ENCODE measurements at regions not wholly inside any gene's neighbourhood (a gene's known extent, or its start where the extent isn't known, plus 50 kb on each side); places are given as distances from the start of the nearest gene placed in this dataset.
"Not testable (repeated sequence)": the region's sequence is repeated elsewhere in the genome, so short reads cannot be mapped to it uniquely, and the experiment has no call there.

GRCh38 chr5:11392-11791, 80.6 kb upstream of the PLEKHG4B start:
- not testable (repeated sequence) for H3K27ac ChIP-seq; H3K4me3 ChIP-seq (ENCODE audit: low read depth in 1 of 2, low read length in 1 of 2)

GRCh38 chr5:11898-12297, 80.1 kb upstream of the PLEKHG4B start:
- H3K9me3 ChIP-seq: no peaks in the 10 kb centered on the region
- H3K27ac ChIP-seq: no peak overlapping the region
- H3K27me3 ChIP-seq: peaks cover 7% of the 10 kb centered on the region
- no peaks in the 10 kb centered on the region for H3K4me1 ChIP-seq (ENCODE audit: control insufficient read depth in 1 of 2, insufficient read depth in 1 of 2, low read depth in 1 of 2, low read length in 1 of 2)
- no peak for TF ChIP-seq CTCF (IDR thresholded peaks at IDR 0.05)
- no peak overlapping the region for H3K4me3 ChIP-seq (ENCODE audit: low read depth in 1 of 2, low read length in 1 of 2)
- H3K36me3 ChIP-seq: no peaks in the 10 kb centered on the region

More at GRCh38 chr5:11392-11791, 80.6 kb upstream of the PLEKHG4B start:
- not testable (repeated sequence) for H3K4me1 ChIP-seq (ENCODE audit: control insufficient read depth in 1 of 2, insufficient read depth in 1 of 2, low read depth in 1 of 2, low read length in 1 of 2); H3K9me3 ChIP-seq; H3K36me3 ChIP-seq; H3K27me3 ChIP-seq

GRCh38 chr5:13234-13633, 78.7 kb upstream of the PLEKHG4B start:
- H3K27me3 ChIP-seq: peaks cover 7% of the 10 kb centered on the region
- no peaks in the 10 kb centered on the region for H3K9me3 ChIP-seq
- no peaks in the 10 kb centered on the region for H3K36me3 ChIP-seq
- no peak overlapping the region for H3K4me3 ChIP-seq (ENCODE audit: low read depth in 1 of 2, low read length in 1 of 2)
- H3K27ac ChIP-seq: no peak overlapping the region
- TF ChIP-seq CTCF (IDR thresholded peaks at IDR 0.05): no peak
- no peaks in the 10 kb centered on the region for H3K4me1 ChIP-seq (ENCODE audit: control insufficient read depth in 1 of 2, insufficient read depth in 1 of 2, low read depth in 1 of 2, low read length in 1 of 2)

GRCh38 chr5:14676-15075, 77.3 kb upstream of the PLEKHG4B start:
- H3K27me3 ChIP-seq: peaks cover 11% of the 10 kb centered on the region
- H3K4me3 ChIP-seq (ENCODE audit: low read depth in 1 of 2, low read length in 1 of 2); H3K4me1 ChIP-seq (ENCODE audit: control insufficient read depth in 1 of 2, insufficient read depth in 1 of 2, low read depth in 1 of 2, low read length in 1 of 2); H3K27ac ChIP-seq; H3K36me3 ChIP-seq; H3K9me3 ChIP-seq: not testable (repeated sequence)

GRCh38 chr5:20276-20675, 71.7 kb upstream of the PLEKHG4B start:
- H3K9me3 ChIP-seq; H3K4me1 ChIP-seq (ENCODE audit: control insufficient read depth in 1 of 2, insufficient read depth in 1 of 2, low read depth in 1 of 2, low read length in 1 of 2); H3K36me3 ChIP-seq; H3K4me3 ChIP-seq (ENCODE audit: low read depth in 1 of 2, low read length in 1 of 2); H3K27ac ChIP-seq: not testable (repeated sequence)
- peaks cover 37% of the 10 kb centered on the region for H3K27me3 ChIP-seq

GRCh38 chr5:21654-22233, 70.2 kb upstream of the PLEKHG4B start:
- Histone ChIP-seq H3K4me3 (ENCODE audit: low read depth in 1 of 2, low read length in 1 of 2) (no peak overlapping the region), H3K4me1 (ENCODE audit: control insufficient read depth in 1 of 2, insufficient read depth in 1 of 2, low read depth in 1 of 2, low read length in 1 of 2) (no peaks in the 10 kb centered on the region), H3K36me3 (no peaks in the 10 kb centered on the region), H3K27me3 (peaks cover 30% of the 10 kb centered on the region), H3K27ac (no peak overlapping the region), H3K9me3 (no peaks in the 10 kb centered on the region)
- TF ChIP-seq CTCF (IDR thresholded peaks at IDR 0.05): no peak

GRCh38 chr5:23907-24306, 68.1 kb upstream of the PLEKHG4B start:
- not testable (repeated sequence) for H3K36me3 ChIP-seq; H3K4me1 ChIP-seq (ENCODE audit: control insufficient read depth in 1 of 2, insufficient read depth in 1 of 2, low read depth in 1 of 2, low read length in 1 of 2); H3K27ac ChIP-seq; H3K4me3 ChIP-seq (ENCODE audit: low read depth in 1 of 2, low read length in 1 of 2); H3K9me3 ChIP-seq
- peaks cover 26% of the 10 kb centered on the region for H3K27me3 ChIP-seq

- not testable (repeated sequence) for H3K9me3 ChIP-seq; H3K4me1 ChIP-seq (ENCODE audit: control insufficient read depth in 1 of 2, insufficient read depth in 1 of 2, low read depth in 1 of 2, low read length in 1 of 2); H3K4me3 ChIP-seq (ENCODE audit: low read depth in 1 of 2, low read length in 1 of 2); H3K36me3 ChIP-seq; H3K27ac ChIP-seq
- peaks cover 25% of the 10 kb centered on the region for H3K27me3 ChIP-seq
Measured at GRCh38 chr5:25067-25466, 66.9 kb upstream of the PLEKHG4B start.

Data from neutrophil (primary cell).